Esophagus muscularis mucosa (tissue), 4 donors: ENCODE measurements at regions not wholly inside any gene's neighbourhood (a gene's known extent, or its start where the extent isn't known, plus 50 kb on each side); places are given as distances from the start of the nearest gene placed in this dataset.

ENCODE experiments used
- DNase-seq: peaks from one replicate; pipeline ENCODE4 v3.0.0-alpha.2; 2017; ENCODE audit errors: extremely low spot score
- H3K27ac ChIP-seq, 4 donors: fragments of 200-600 bp; sonication (generic); replicated peaks in 1 of 4; 1 replicate in 3 of 4; 2 replicates in 1 of 4; pipeline ENCODE4 v1.5.1; 2016 to 2019; ENCODE audit warnings: mild to moderate bottlenecking in 1 of 4
- H3K27me3 ChIP-seq, 4 donors: fragments of 200-600 bp; sonication (generic); one replicate each; pipeline versions ENCODE4 v1.5.1 to v1.6.0; 2016 to 2019
- H3K36me3 ChIP-seq, 4 donors: fragments of 200-600 bp; sonication (generic); one replicate each; pipeline ENCODE4 v1.5.1; 2016 to 2019
- H3K4me1 ChIP-seq, 4 donors: fragments of 200-600 bp; sonication (generic); one replicate each; pipeline ENCODE4 v1.5.1; 2016 to 2019
- H3K4me3 ChIP-seq, 4 donors: fragments of 200-600 bp; sonication (generic); 1 replicate in 2 of 4; 2 replicates in 2 of 4; pipeline ENCODE4 v1.5.1; 2016 to 2019; ENCODE audit warnings: mild to moderate bottlenecking in 4 of 4, moderate library complexity in 1 of 4
- H3K9me3 ChIP-seq, 4 donors: fragments of 200-600 bp; sonication (generic); 1 replicate in 3 of 4; 2 replicates in 1 of 4; pipeline ENCODE4 v1.5.1; 2016 to 2019
- EP300 ChIP-seq: sonication (generic); formaldehyde crosslinking; IDR thresholded peaks from one replicate; pipeline ENCODE4 v1.6.1; 2017; ENCODE audit warnings: antibody characterized with exemption
- POLR2A ChIP-seq: fragments of 450-650 bp; IDR thresholded peaks from one replicate; pipeline ENCODE4 v1.6.1; 2017; ENCODE audit warnings: antibody characterized with exemption, moderate library complexity, mild to moderate bottlenecking, low read depth
- POLR2AphosphoS5 ChIP-seq, 2 donors: sonication (generic); formaldehyde crosslinking; IDR thresholded peaks; one replicate each; pipeline ENCODE4 v1.6.1; 2017; ENCODE audit warnings: antibody characterized with exemption in 2 of 2
- WGBS: methylation state at CpG from one replicate; pipeline ENCODE4 v1.1.5; 2018; 5-methylcytosine and 5-hydroxymethylcytosine counted together
- intact Hi-C: fragments of 100-400 bp; cut with DNase I; formaldehyde crosslinking; loops from one replicate; pipeline ENCODE4 v1.15.1; 2023
- TF ChIP-seq, protein P1 (sequence below), 3 experiments: fragments of 200-600 bp in 2 of 3; fragments of 450-650 bp in 1 of 3; sonication (generic) in 2 of 3; IDR thresholded peaks; one replicate each; pipeline ENCODE4 v1.5.1; 2017 to 2019; ENCODE audit warnings: antibody characterized with exemption in 3 of 3, mild to moderate bottlenecking in 2 of 3, moderate library complexity in 1 of 3

GRCh38 chr16:5366126-5366525, 268.5 kb upstream of the EEF2KMT start:
- Histone ChIP-seq H3K4me1 (no peaks in the 10 kb centered on the region), H3K4me3 (no peak overlapping the region), H3K36me3 (no peaks in the 10 kb centered on the region), H3K27ac (no peak overlapping the region), H3K9me3 (no peaks in the 10 kb centered on the region), H3K27me3 (peaks cover 0 to 29% (median 0%) of the 10 kb centered on the region in 4 donors)
- WGBS = 70% methylated on average over 4 of the region's 4 CpGs
- TF ChIP-seq POLR2A (no peak), EP300 (no peak), POLR2AphosphoS5 (IDR thresholded peaks at IDR 0.05) (no peak)
- TF ChIP-seq, protein P1, sequence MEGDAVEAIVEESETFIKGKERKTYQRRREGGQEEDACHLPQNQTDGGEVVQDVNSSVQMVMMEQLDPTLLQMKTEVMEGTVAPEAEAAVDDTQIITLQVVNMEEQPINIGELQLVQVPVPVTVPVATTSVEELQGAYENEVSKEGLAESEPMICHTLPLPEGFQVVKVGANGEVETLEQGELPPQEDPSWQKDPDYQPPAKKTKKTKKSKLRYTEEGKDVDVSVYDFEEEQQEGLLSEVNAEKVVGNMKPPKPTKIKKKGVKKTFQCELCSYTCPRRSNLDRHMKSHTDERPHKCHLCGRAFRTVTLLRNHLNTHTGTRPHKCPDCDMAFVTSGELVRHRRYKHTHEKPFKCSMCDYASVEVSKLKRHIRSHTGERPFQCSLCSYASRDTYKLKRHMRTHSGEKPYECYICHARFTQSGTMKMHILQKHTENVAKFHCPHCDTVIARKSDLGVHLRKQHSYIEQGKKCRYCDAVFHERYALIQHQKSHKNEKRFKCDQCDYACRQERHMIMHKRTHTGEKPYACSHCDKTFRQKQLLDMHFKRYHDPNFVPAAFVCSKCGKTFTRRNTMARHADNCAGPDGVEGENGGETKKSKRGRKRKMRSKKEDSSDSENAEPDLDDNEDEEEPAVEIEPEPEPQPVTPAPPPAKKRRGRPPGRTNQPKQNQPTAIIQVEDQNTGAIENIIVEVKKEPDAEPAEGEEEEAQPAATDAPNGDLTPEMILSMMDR (IDR thresholded peaks at IDR 0.05) = no peak
- intact Hi-C loops = no loop called here
- DNase-seq = no peak

DNA sequence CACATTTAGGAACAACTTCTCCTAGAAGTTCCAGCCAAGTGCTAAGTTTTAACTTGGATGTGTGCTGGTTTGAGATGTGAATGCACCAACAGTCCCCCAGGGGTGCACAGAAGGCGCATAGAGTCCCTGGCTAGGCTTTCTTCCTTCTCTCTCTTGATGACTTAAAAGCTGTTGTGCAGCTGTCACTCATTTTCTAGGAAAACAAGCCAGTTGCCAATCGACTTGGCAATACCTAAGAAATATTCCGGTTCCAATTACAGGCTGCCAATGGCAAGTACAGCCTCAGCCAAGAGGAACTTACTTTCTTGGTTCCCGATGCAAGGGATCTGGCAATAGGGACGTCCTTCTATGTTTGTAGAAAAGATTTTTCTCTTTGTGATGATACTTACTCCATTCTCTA, 266.6 kb upstream of the EEF2KMT start:
- Histone ChIP-seq H3K4me1 (no peaks in the 10 kb centered on the region), H3K27ac (no peak overlapping the region), H3K4me3 (no peak overlapping the region), H3K9me3 (no peaks in the 10 kb centered on the region), H3K36me3 (no peaks in the 10 kb centered on the region), H3K27me3 (peaks cover 0 to 23% (median 0%) of the 10 kb centered on the region in 4 donors)
- no peak for DNase-seq
- intact Hi-C loops = no loop called here
- 68% methylated on average over 5 of the region's 5 CpGs for WGBS
- TF ChIP-seq, protein P1 (IDR thresholded peaks at IDR 0.05) = no peak
- TF ChIP-seq EP300 = no peak
- no peak for TF ChIP-seq POLR2AphosphoS5 (IDR thresholded peaks at IDR 0.05)
- no peak for TF ChIP-seq POLR2A

DNA sequence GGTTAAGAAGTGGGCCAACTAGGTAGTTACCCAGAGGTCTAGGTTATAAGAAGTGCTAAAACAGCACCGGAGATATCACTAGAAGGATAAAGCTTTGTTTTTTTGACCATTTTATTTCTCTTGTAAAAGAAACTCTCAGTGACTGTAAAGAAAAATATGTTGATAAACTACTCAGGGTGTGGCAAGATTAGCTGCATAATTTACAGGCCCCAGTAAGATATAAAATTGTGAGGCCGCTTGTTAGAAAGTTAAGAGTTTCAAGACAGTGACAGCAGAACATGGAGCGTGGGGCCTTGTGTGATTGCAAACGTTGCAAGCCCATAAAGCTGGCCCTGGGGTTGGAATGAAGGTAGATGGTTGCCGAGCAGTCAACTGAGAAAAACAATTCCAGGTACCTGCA, 263.7 kb upstream of the EEF2KMT start:
- no peak overlapping the region for H3K27ac ChIP-seq
- no peak overlapping the region for H3K4me3 ChIP-seq
- H3K4me1 ChIP-seq = no peaks in the 10 kb centered on the region
- WGBS = 73% methylated on average over 5 of the region's 5 CpGs
- TF ChIP-seq POLR2A = no peak
- TF ChIP-seq EP300 = no peak
- TF ChIP-seq POLR2AphosphoS5 (IDR thresholded peaks at IDR 0.05) = no peak
- TF ChIP-seq, protein P1 (IDR thresholded peaks at IDR 0.05) = no peak
- H3K27me3 ChIP-seq = peaks cover 0 to 23% (median 0%) of the 10 kb centered on the region in 4 donors
- DNase-seq = no peak
- no peaks in the 10 kb centered on the region for H3K36me3 ChIP-seq
- no peaks in the 10 kb centered on the region for H3K9me3 ChIP-seq
- intact Hi-C loops = no loop called here

DNA sequence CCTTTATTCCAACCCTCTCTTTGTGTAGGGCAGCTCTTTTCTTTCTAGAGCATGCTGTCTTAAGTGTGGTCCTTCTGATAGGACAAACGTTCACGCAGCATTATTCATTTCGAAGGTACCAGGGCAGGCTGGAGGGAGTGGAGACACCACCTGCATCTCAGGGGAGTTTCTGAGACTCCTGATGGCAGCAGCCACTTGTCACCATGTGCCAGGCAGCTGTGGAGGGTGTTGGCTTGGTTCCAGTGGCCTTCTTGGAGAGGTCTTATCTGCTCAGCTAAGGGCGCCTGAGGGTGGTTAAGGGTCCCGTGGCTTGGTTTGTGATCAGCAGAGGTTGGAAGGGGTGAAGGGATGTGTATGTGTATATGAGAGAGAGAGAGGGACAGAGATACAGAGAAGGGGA, 257.1 kb upstream of the EEF2KMT start:
- WGBS = 91% methylated on average over 5 of the region's 5 CpGs
- intact Hi-C loops = no loop called here
- no peak overlapping the region for H3K27ac ChIP-seq
- H3K36me3 ChIP-seq = no peaks in the 10 kb centered on the region
- H3K4me1 ChIP-seq = no peaks in the 10 kb centered on the region
- DNase-seq = no peak
- H3K27me3 ChIP-seq = peaks cover 0 to 8% (median 0%) of the 10 kb centered on the region in 4 donors
- no peaks in the 10 kb centered on the region for H3K9me3 ChIP-seq
- H3K4me3 ChIP-seq = no peak overlapping the region
- no peak for TF ChIP-seq POLR2A
- no peak for TF ChIP-seq POLR2AphosphoS5 (IDR thresholded peaks at IDR 0.05)
- no peak for TF ChIP-seq EP300
- TF ChIP-seq, protein P1 (IDR thresholded peaks at IDR 0.05) = no peak
